Activated CD8-positive, alpha-beta memory T cell treated with anti-CD3 and anti-CD28 coated beads for 36 hours (primary cell): ENCODE measurements at regions not wholly inside any gene's neighbourhood (a gene's known extent, or its start where the extent isn't known, plus 50 kb on each side); places are given as distances from the start of the nearest gene placed in this dataset.
"Not testable (repeated sequence)": the region's sequence is repeated elsewhere in the genome, so short reads cannot be mapped to it uniquely, and the experiment has no call there.

Source experiments
- CTCF ChIA-PET: fragments of 350-600 bp; sonication (Branson Sonifier 250); formaldehyde crosslinking; loops from one replicate; lab custom pipeline; 2021; ENCODE audit warnings: antibody characterized with exemption; lab: Charles Lee
- POLR2A ChIA-PET: fragments of 350-600 bp; sonication (Branson Sonifier 250); formaldehyde crosslinking; loops from one replicate; lab custom pipeline; 2021; ENCODE audit warnings: antibody characterized with exemption; lab: Charles Lee

DNA sequence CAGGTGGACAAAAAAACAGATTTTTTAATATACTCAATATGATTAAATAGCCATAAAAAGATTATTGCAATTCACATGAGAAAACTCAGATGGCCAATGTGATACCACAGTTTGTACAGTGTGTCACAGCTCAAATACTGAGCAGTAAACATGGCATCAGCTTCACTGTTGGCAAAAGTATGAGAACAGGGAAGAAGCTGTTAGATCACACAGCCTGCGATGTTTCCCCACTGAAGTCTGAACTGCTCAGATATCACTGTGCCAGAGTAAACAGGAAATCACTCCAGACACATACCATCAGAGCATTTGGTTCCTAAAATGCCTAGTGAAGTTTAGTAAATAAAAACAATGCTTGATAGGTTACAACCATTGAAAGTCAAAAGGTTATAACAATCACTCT is 347.8 kb downstream of the ETV1 start:
- CTCF ChIA-PET: no interaction called here
- POLR2A ChIA-PET: no interaction called here

DNA sequence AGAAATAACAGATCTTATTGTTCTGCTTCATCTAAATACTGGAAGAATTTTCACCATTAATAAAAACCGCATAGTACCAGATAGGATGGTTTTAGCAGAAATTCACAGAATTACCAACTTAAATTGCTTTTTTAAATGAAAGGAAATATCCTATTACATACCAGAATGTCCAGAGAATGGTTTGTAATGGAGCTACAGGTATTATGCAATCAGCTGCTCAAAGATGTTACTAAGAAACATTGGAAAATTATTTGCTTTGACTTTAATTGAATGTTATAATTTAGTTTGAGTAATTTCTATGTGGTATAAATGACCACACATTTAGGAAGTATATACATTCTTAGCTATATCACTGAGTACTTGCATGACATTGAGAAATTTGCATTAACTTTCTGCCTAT is 338.3 kb downstream of the ETV1 start:
- POLR2A ChIA-PET: no interaction called here
- CTCF ChIA-PET: no interaction called here

- POLR2A ChIA-PET: no interaction called here
- CTCF ChIA-PET: no interaction called here
These were observed 333.1 kb downstream of the ETV1 start for GRCh38 chr7:13656330-13656729.

DNA sequence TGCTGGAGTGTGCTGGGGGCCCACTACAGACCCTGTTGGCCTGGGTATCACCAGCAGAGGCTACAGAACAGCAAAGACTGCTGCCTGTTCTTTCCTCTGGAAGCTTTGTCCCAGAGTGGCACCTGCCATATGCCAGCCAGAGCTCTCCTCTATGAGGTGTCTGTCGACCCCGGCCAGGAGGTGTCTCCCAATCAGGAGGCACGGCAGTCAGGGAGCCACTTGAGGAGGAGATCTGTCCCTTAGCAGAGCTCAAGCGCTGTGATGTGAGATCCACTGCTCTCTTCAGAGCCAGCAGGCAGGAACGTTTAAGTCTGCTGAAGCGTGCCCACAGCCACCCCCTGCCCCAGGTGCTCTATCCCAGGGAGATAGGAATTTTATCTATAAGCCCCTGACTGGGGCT is 316.2 kb downstream of the ETV1 start:
- ChIA-PET POLR2A (no interaction called here), CTCF (no interaction called here)

GRCh38 chr7:13682626-13683025 is 306.8 kb downstream of the ETV1 start:
- CTCF ChIA-PET: no interaction called here
- POLR2A ChIA-PET: no interaction called here

DNA sequence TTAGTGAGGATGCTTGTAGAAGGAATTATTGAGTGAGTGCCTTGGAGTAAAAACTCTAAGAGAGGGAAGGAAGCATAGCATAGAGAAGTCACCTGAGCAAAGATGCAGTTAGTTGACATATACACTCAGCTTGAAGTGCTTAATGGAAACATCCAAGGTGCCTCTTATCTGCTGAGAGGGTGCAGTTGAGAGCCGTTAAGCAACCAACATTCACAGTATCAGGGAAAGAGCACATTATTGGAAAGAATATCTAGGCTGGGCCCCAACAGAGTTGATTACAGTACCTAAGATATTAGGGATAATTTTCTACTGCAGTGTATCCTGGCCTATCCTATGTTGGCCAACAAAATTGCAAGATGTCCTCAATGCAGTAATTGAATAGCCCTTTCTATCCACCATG is 302.0 kb downstream of the ETV1 start:
- ChIA-PET CTCF (no interaction called here), POLR2A (no interaction called here)

GRCh38 chr7:13692548-13692947 is 296.9 kb downstream of the ETV1 start:
- POLR2A ChIA-PET: no interaction called here

GRCh38 chr7:13702251-13702650 is 287.2 kb downstream of the ETV1 start:
- CTCF ChIA-PET: no interaction called here
- POLR2A ChIA-PET: no interaction called here

More at GRCh38 chr7:13692548-13692947, 296.9 kb downstream of the ETV1 start:
- CTCF ChIA-PET: no interaction called here

DNA sequence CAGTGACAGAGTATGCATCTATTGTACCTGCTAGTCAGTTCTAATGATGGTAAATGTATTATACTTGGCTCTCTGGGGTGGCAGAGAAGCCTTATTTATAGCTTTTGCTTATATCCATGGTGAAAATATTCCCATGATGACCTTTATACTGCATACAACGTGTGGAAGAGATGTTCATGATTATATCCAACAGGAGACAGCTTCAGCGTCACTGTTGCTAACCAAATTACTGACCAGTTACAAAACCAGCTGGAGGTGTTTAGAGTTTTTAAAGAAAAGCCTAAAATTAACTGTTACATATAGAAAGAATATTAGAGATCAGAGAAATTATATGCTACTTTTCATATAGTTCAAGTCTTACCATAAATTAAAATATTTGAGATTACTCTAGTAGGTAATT is 280.8 kb downstream of the ETV1 start:
- ChIA-PET CTCF (no interaction called here), POLR2A (no interaction called here)

- POLR2A ChIA-PET: no interaction called here
- CTCF ChIA-PET: no interaction called here
These were observed 276.4 kb downstream of the ETV1 start for GRCh38 chr7:13713092-13713491.

- CTCF ChIA-PET: interaction anchor here (0.5 kb wide), 1 partner anchor 499 kb away, joined by 4 read pairs; no protein-coding TSS in a partner anchor
- POLR2A ChIA-PET: no interaction called here
These were observed 273.9 kb downstream of the ETV1 start for GRCh38 chr7:13715534-13715933.

DNA sequence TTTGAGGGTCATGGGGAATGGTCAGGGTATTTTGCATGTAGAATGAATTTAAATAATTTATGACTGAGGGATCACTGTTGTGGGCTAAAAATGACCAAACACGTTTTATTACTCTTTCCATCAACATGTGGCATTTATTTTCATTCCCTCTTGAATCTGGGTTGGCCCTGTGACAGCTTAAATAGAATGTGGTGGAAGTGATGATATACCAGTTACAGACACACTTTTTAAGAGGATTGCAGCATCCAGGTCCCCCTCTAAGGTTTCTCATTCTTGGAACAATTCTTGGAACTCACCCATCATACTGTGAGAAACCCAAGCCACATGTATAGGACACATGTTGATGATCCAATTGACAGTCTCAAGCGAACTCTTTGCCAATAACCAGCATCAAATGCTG is 272.4 kb downstream of the ETV1 start:
- ChIA-PET POLR2A (no interaction called here), CTCF (no interaction called here)

DNA sequence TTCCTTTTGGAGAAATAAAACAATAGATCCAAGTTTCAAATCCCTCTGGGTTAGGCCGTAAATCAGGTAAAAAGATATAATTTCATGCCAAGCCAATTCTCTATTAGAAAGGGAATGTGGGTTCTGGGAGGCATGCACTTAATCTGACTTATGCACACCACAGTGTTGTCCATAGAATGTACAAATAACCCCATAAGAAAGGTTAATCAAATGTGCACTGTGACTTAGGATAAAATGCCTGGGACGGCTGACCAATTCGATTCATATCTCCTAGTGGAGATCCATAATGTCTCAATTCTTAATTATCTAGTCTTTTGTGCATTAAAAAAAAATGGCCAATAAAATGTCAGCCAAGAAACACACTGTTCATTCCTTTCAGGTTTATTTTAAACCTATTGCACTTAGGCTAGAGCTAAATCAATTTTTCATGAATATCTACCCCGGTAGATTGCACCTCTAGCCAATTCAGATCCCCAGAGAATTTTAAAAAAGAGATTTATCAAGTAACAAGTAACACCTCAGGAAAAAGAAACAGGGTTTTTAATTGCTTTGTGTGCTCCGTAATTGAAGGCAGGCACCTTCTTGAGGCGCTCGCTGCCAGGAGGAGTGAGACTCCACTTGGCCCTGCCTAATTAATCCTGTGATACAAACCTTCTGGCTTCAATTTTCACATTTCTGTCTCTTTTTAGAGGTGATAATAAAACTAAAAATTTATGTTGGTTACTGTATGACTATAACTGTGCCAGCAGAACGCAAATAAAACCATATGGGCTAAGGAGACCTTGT is 265.1 kb downstream of the ETV1 start:
- ChIA-PET CTCF (no interaction called here), POLR2A (no interaction called here)

- ChIA-PET CTCF (no interaction called here), POLR2A (no interaction called here)
These were observed 264.4 kb downstream of the ETV1 start for GRCh38 chr7:13724977-13725566.

DNA sequence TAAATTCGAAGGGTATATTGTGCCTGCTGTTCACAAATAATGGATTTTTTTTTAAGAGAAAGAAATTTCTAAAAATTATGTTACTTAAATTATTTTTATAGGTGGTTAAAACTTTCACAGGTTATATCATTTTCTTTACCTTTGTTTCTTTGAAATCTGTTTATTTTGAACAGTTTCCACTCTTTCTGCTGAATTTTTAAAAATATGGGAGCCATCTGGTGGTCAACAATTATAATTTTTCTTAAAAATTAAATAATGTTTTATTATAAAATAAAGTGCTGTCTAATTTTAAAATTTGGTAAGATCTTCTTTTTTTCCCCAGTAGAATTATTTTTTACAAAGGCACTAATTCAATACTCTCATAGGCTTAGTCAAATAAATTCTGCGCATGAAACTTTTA is 263.9 kb downstream of the ETV1 start:
- POLR2A ChIA-PET: no interaction called here
- CTCF ChIA-PET: no interaction called here

DNA sequence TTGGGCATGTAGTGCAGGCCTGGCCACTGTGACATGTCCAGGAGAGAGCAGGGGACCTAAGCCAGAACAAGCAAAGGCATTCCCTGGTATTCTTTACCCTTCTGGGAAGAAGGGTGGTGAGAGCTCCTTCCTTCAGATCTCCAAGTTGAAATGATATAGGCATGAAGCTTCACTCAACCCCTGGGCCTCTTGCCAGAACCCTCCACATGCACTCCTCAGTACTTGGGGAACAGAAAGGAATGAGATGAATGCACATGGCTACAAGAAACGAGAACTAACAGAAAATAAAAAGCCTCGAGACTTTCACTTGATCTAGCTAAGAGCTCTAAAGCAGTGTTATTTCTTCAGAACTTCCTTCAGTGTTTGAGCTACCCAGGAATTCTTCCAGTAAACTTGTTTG is 262.2 kb downstream of the ETV1 start:
- ChIA-PET CTCF (no interaction called here), POLR2A (no interaction called here)

DNA sequence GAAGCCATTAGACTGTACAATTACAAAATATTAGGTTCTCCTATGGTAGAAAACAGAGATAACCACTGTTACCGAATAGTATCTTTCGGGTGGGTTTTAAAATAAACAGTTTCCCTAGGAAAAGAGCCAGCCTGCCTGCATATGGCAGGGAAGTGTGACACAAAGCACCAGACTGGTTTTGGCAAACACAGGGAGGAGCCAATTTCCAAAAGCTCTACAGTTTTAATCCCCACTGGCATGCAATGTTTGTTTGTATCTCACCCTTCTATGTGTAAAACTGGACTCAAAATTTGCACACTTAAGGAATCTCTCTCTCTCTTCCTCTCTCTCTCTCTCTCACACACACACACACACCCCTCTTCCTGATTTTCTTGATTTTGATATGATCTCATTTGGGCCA is 261.7 kb downstream of the ETV1 start:
- POLR2A ChIA-PET: no interaction called here
- CTCF ChIA-PET: no interaction called here

DNA sequence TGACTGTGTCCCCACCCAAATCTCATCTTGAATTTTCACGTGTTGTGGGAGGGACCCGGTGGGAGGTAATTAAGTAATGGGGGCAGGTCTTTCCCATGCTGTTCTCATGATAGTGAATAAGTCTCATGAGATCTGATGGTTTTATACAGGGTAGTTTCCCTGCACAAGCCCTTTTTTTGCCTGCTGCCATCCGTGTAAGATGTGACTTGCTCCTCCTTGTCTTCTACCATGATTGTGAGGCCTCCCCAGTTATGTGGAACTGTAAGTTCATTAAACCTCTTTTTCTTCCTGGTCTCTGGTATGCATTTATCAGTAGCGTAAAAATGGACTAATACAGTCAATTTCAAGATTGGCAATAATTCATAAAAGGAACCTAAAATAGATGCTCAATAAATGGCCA is 261.0 kb downstream of the ETV1 start:
- CTCF ChIA-PET, POLR2A ChIA-PET: not testable (repeated sequence)

- POLR2A ChIA-PET: no interaction called here
- CTCF ChIA-PET: no interaction called here
These were observed 257.8 kb downstream of the ETV1 start for GRCh38 chr7:13731643-13732042.

GRCh38 chr7:13737563-13737962 is 251.9 kb downstream of the ETV1 start:
- CTCF ChIA-PET: no interaction called here
- POLR2A ChIA-PET: no interaction called here

GRCh38 chr7:13742126-13742525 is 247.3 kb downstream of the ETV1 start:
- ChIA-PET CTCF (no interaction called here), POLR2A (no interaction called here)
